Endothelial cell of umbilical vein (primary cell): ENCODE measurements at regions not wholly inside any gene's neighbourhood (a gene's known extent, or its start where the extent isn't known, plus 50 kb on each side); places are given as distances from the start of the nearest gene placed in this dataset.
"Not testable (repeated sequence)": the region's sequence is repeated elsewhere in the genome, so short reads cannot be mapped to it uniquely, and the experiment has no call there.

ENCODE experiments used
- BruUV-seq: library from RNA; stranded (reverse); fragments of 400-500 nt; replicated peaks from 2 replicates; lab custom pipeline; 2021; lab: Mats Ljungman, UMichigan
- CTCF ChIA-PET: fragments of 300-600, 350-600 bp; sonication (Branson Sonifier 250); formaldehyde crosslinking; loops from one replicate; lab custom pipeline; 2021; ENCODE audit warnings: antibody characterized with exemption, inconsistent platforms; lab: Charles Lee
- POLR2A ChIA-PET: fragments of 300-600, 350-600 bp; sonication (Branson Sonifier 250); formaldehyde crosslinking; loops from one replicate; lab custom pipeline; 2021; ENCODE audit warnings: antibody characterized with exemption, inconsistent platforms; lab: Charles Lee
- DNase-seq: peaks from one replicate; pipeline ENCODE4 v3.0.0-alpha.2; 2011; ENCODE audit warnings: low read depth, low spot score
- FAIRE-seq: peaks from 2 replicates; lab custom pipeline; 2011; peaks lifted over from hg19 to GRCh38; lab: Jason Lieb, UNC
- H2AFZ ChIP-seq: 2 replicates; pipeline ENCODE4 v1.6.0; 2012; ENCODE audit warnings: low read depth, low read length, control low read depth, inconsistent platforms
- H3K27ac ChIP-seq: 2 replicates; pipeline ENCODE4 v1.5.1; 2011; ENCODE audit warnings: low read depth, mild to moderate bottlenecking, control low read depth, low read length, moderate library complexity; ENCODE audit not compliant: insufficient read depth
- H3K27me3 ChIP-seq, 2 experiments: 2 replicates each; pipeline versions ENCODE4 v1.6.0 to v1.6.1; 2011; ENCODE audit warnings: low read length in 2 of 2, mixed read lengths in 1 of 2; ENCODE audit not compliant: control insufficient read depth in 2 of 2, insufficient read depth in 2 of 2
- H3K36me3 ChIP-seq, 2 experiments: 2 replicates in 1 of 2; 3 replicates in 1 of 2; pipeline ENCODE4 v1.5.1; 2011; ENCODE audit warnings: low read length in 2 of 2, mild to moderate bottlenecking in 1 of 2, moderate library complexity in 1 of 2; ENCODE audit not compliant: control insufficient read depth in 2 of 2, insufficient read depth in 2 of 2; ENCODE audit errors: extremely low read depth in 1 of 2
- H3K4me1 ChIP-seq: 3 replicates; pipeline ENCODE4 v1.5.1; 2011; ENCODE audit warnings: mild to moderate bottlenecking, low read length; ENCODE audit not compliant: control insufficient read depth, insufficient read depth; ENCODE audit errors: extremely low read depth
- H3K4me2 ChIP-seq: 2 replicates; pipeline ENCODE4 v1.6.1; 2011; ENCODE audit warnings: low read length, control low read depth, mixed read lengths; ENCODE audit not compliant: insufficient read depth
- H3K4me3 ChIP-seq, 3 experiments: fragments of 200-600 bp in 1 of 3; sonication (generic), shearing (Covaris generic) in 1 of 3; replicated peaks in 1 of 3; 2 replicates each; pipeline ENCODE4 v1.5.1; 2011 to 2016; ENCODE audit warnings: control low read depth in 3 of 3, low read length in 3 of 3, mild to moderate bottlenecking in 2 of 3, inconsistent platforms in 1 of 3, low read depth in 1 of 3, moderate library complexity in 1 of 3; ENCODE audit not compliant: insufficient read depth in 1 of 3
- H3K79me2 ChIP-seq: 2 replicates; pipeline ENCODE4 v1.6.0; 2012; ENCODE audit warnings: low read length, inconsistent platforms; ENCODE audit not compliant: control insufficient read depth, insufficient read depth
- H3K9ac ChIP-seq: replicated peaks from 2 replicates; pipeline ENCODE3; 2011; ENCODE audit warnings: low read length, control low read depth; ENCODE audit not compliant: insufficient read depth; ENCODE audit errors: extremely low read depth
- H3K9me1 ChIP-seq: replicated peaks from 3 replicates; pipeline ENCODE4 v1.6.0; 2011; ENCODE audit warnings: mild to moderate bottlenecking, low read length; ENCODE audit not compliant: control insufficient read depth, insufficient read depth; ENCODE audit errors: extremely low read depth
- H3K9me3 ChIP-seq: replicated peaks from 2 replicates; pipeline ENCODE4 v1.5.1; 2012; ENCODE audit warnings: low read length, inconsistent platforms; ENCODE audit not compliant: control insufficient read depth, insufficient read depth
- H4K20me1 ChIP-seq: replicated peaks from 2 replicates; pipeline ENCODE3; 2011; ENCODE audit warnings: mild to moderate bottlenecking, low read length; ENCODE audit not compliant: control insufficient read depth, insufficient read depth; ENCODE audit errors: extremely low read depth
- CTCF ChIP-seq, 2 donors: IDR thresholded peaks; 1 replicate in 1 of 2; 2 replicates in 1 of 2; pipeline ENCODE4 v1.5.1; 2011; ENCODE audit warnings: low read length in 2 of 2, mild to moderate bottlenecking in 2 of 2, moderate library complexity in 2 of 2, control low read depth in 1 of 2, inconsistent platforms in 1 of 2, low read depth in 1 of 2; ENCODE audit not compliant: insufficient read depth in 1 of 2; ENCODE audit errors: extremely low read depth in 1 of 2
- MYC ChIP-seq: IDR thresholded peaks from one replicate; pipeline ENCODE4 v1.6.1; 2011; ENCODE audit warnings: mild to moderate bottlenecking, low read depth, low read length
- POLR2A ChIP-seq: IDR thresholded peaks from 2 replicates; pipeline ENCODE4 v1.6.1; 2012; ENCODE audit warnings: low read depth, mild to moderate bottlenecking, control low read depth, low read length
- POLR2AphosphoS5 ChIP-seq: IDR thresholded peaks from 2 replicates; pipeline ENCODE4 v1.6.1; 2012; ENCODE audit warnings: low read depth, mild to moderate bottlenecking, control low read depth, low read length, moderate library complexity; ENCODE audit not compliant: insufficient read depth
- dilution Hi-C: fragments of 300-500 bp; cut with MboI; formaldehyde crosslinking; loops from one replicate; pipeline ENCODE4 v1.15.0; 2019; ENCODE audit warnings: low sequenced_read_pairs; ENCODE audit not compliant: extremely low pct_ligation_motif_present
- intact Hi-C: fragments of 100-400 bp; cut with micrococcal nuclease; formaldehyde crosslinking; loops from one replicate; pipeline ENCODE4 v1.10.0; 2022

- DNase-seq = no peak
- BruUV-seq = no TSS peak
- Histone ChIP-seq H3K4me3 (no peak overlapping the region), H4K20me1 (no peaks in the 10 kb centered on the region), H3K79me2 (no peaks in the 10 kb centered on the region), H3K9me1 (no peaks in the 10 kb centered on the region), H3K27ac (no peak overlapping the region), H3K36me3 (no peaks in the 10 kb centered on the region), H3K9me3 (no peaks in the 10 kb centered on the region), H2AFZ (no peak overlapping the region), H3K4me1 (no peaks in the 10 kb centered on the region), H3K4me2 (no peak overlapping the region), H3K9ac (no peak overlapping the region), H3K27me3 (no peaks in the 10 kb centered on the region)
- intact Hi-C loops (loop anchor here (5.0 kb wide), 1 partner anchor 240 kb away; no protein-coding TSS in a partner anchor), dilution Hi-C loops (no loop called here)
- ChIA-PET POLR2A (no interaction called here), CTCF (no interaction called here)
- TF ChIP-seq CTCF (IDR thresholded peaks at IDR 0.05; ENCODE audit: extremely low read depth in 1 of 2, insufficient read depth in 1 of 2, low read depth in 1 of 2, low read length in 2 of 2) (no peak), POLR2AphosphoS5 (no peak), POLR2A (no peak), MYC (no peak)
- FAIRE-seq = no peak
Observed at GRCh38 chr3:73192036-73192738, 130.7 kb downstream of the EBLN2 start.

- H2AFZ ChIP-seq, H3K4me2 ChIP-seq, DNase-seq, POLR2A ChIA-PET, FAIRE-seq, CTCF ChIA-PET, H3K9me3 ChIP-seq, H3K27ac ChIP-seq, H3K4me3 ChIP-seq, H3K9ac ChIP-seq, dilution Hi-C loops, H3K4me1 ChIP-seq, H3K36me3 ChIP-seq, H3K9me1 ChIP-seq, H3K79me2 ChIP-seq, H3K27me3 ChIP-seq, H4K20me1 ChIP-seq, BruUV-seq: not testable (repeated sequence)
- intact Hi-C loops = loop anchor here (5.0 kb wide), 1 partner anchor 238 kb away; no protein-coding TSS in a partner anchor
Observed at GRCh38 chr3:73193943-73194342, 132.5 kb downstream of the EBLN2 start.
